NCI-H524 treated with DMSO at 0.1 percent for 48 hours (cell line): ENCODE measurements at regions not wholly inside any gene's neighbourhood (a gene's known extent, or its start where the extent isn't known, plus 50 kb on each side); places are given as distances from the start of the nearest gene placed in this dataset.

Experiments
- DNase-seq: peaks from one replicate; lab custom pipeline; 2025; lab: John Stamatoyannopoulos, UW

GRCh38 chr4:181752516-181752915 is 490.7 kb upstream of the TENM3 start:
- no peak for DNase-seq

GRCh38 chr4:181753207-181753606 is 490.0 kb upstream of the TENM3 start:
- DNase-seq: no peak

- DNase-seq: peak; percentile 45
These were observed 487.4 kb upstream of the TENM3 start for GRCh38 chr4:181755846-181756245.

GRCh38 chr4:181756451-181757095 is 486.6 kb upstream of the TENM3 start:
- no peak for DNase-seq

GRCh38 chr4:181757098-181757497 is 486.1 kb upstream of the TENM3 start:
- no peak for DNase-seq

- no peak for DNase-seq
These were observed 485.1 kb upstream of the TENM3 start for GRCh38 chr4:181757910-181758660.

- DNase-seq: no peak
These were observed 482.6 kb upstream of the TENM3 start for GRCh38 chr4:181760560-181760959.

- DNase-seq: no peak
These were observed 482.0 kb upstream of the TENM3 start for GRCh38 chr4:181761156-181761555.

GRCh38 chr4:181766061-181766548 is 477.1 kb upstream of the TENM3 start:
- DNase-seq: no peak

GRCh38 chr4:181770971-181771370 is 472.2 kb upstream of the TENM3 start:
- no peak for DNase-seq

- no peak for DNase-seq
These were observed 467.9 kb upstream of the TENM3 start for GRCh38 chr4:181775298-181775697.

GRCh38 chr4:181776264-181777054 is 466.7 kb upstream of the TENM3 start:
- no peak for DNase-seq

- DNase-seq: no peak
These were observed 465.7 kb upstream of the TENM3 start for GRCh38 chr4:181777518-181777917.

- DNase-seq: no peak
These were observed 458.3 kb upstream of the TENM3 start for GRCh38 chr4:181784881-181785280.

GRCh38 chr4:181792641-181793040 is 450.6 kb upstream of the TENM3 start:
- no peak for DNase-seq

- no peak for DNase-seq
These were observed 450.1 kb upstream of the TENM3 start for GRCh38 chr4:181793096-181793495.

- DNase-seq: peak; percentile 44
These were observed 446.7 kb upstream of the TENM3 start for GRCh38 chr4:181796502-181796901.

- no peak for DNase-seq
These were observed 444.7 kb upstream of the TENM3 start for GRCh38 chr4:181798536-181798935.

GRCh38 chr4:181799561-181800069 is 443.6 kb upstream of the TENM3 start:
- no peak for DNase-seq

GRCh38 chr4:181802207-181802606 is 441.0 kb upstream of the TENM3 start:
- no peak for DNase-seq

GRCh38 chr4:181807771-181808170 is 435.4 kb upstream of the TENM3 start:
- DNase-seq: no peak

GRCh38 chr4:181810711-181811110 is 432.5 kb upstream of the TENM3 start:
- no peak for DNase-seq
